HG03135 (cell line): ENCODE measurements at regions not wholly inside any gene's neighbourhood (a gene's known extent, or its start where the extent isn't known, plus 50 kb on each side); places are given as distances from the start of the nearest gene placed in this dataset.

Experiments used
- ATAC-seq: cut with Tn5 transposase; IDR thresholded peaks from one replicate; pipeline ENCODE4 v1.9.1; 2021; ENCODE audit warnings: mild to moderate bottlenecking, moderate library complexity; ENCODE audit not compliant: unreplicated experiment

- ATAC-seq: no peak
These were observed 128.5 kb downstream of the NUDT12 start for GRCh38 chr5:103434057-103434456.

GRCh38 chr5:103433211-103433610 is 129.4 kb downstream of the NUDT12 start:
- ATAC-seq: no peak

- ATAC-seq: no peak
These were observed 133.7 kb downstream of the NUDT12 start for GRCh38 chr5:103428923-103429322.

- no peak for ATAC-seq
These were observed 134.1 kb downstream of the NUDT12 start for GRCh38 chr5:103428411-103428871.

DNA sequence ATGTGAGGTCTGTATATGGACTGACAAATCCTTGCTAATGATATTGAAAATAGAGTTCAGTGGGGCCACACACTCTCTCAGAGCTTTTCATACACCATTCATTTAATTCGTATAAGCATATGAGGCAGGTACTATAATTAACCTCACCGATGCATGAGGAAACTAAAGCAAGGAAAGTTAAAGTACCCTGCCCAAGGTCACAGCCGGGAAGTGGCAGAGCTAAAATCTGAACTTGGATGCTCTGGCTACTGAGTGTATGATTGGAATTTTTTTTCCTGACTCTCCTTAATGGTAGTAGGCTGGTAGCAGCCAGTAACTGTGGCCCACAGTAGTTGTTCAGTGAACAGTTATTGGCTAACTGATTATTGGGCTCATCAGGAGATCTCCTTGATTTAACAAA is 135.3 kb downstream of the NUDT12 start:
- ATAC-seq: no peak

DNA sequence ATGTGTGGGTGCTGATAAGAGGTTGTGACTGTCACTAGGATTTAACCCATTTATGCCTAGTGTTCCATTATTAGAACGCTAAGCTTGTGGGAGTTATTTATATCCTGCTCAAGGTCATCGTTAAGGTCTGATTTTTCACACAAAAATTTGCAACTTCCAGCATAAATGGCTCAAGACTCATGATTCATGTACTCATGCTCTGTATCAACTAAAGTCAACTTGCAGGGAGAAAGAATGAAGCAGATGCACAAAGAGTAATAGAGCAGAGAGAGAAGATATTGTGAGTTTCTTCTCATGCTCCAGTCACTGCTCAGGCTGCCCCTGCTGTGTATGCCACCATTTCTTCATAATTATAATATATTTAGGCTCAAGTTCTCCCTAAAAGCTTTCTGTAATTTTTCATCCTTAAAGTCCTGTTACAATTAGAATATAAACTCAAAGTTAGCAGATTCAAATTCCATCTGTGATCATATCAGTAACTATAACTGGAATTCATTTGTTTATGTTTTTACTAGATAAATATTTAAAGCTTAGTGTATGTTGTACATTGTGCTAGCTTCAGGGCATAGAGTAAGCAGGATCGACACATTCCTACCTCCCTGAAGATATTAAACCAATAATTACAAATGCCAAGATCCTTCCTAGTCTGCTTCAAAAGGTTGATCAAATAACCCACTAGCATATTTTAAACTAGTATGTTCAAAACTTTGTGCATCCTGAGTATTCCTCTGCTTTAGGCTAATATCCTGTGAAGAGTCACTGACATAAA is 136.7 kb downstream of the NUDT12 start:
- ATAC-seq: no peak

- ATAC-seq: no peak
These were observed 138.0 kb downstream of the NUDT12 start for GRCh38 chr5:103424453-103425205.

DNA sequence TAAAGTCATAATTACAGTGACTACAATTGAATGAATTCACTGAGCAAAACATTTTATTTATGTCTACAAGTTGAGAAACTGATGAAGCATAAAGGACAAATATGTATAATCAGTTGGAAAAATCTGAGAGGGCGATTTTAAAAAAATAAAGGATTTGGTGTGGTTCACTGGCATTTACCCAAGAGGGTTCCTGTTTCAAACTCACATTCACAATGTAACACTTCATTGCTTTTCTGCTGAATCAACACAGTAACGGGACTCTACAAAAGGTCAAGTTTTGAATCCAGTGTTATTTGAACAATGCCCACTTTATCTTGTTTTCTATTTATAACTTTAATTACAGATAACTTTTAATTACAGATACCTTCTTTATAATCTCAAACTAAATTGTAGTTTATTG is 138.6 kb downstream of the NUDT12 start:
- ATAC-seq: no peak

DNA sequence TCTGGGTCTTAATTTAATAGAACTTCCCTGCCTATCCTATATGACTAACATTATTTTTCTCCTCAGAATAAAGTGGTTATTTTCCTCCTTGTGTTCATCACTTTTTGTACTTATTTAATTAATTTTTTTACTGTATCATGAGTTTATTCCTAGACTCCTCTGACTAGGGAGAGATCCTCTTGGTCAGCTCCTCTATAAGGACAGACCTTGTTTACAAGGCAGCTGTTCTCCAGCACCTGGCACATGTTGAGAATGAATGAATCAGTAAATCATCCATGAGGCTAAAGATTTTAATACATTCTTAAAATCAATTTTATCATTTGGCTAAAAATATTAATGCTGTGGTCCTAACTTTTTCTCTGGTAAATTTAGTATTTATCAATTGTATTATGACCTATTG is 139.8 kb downstream of the NUDT12 start:
- ATAC-seq: no peak

DNA sequence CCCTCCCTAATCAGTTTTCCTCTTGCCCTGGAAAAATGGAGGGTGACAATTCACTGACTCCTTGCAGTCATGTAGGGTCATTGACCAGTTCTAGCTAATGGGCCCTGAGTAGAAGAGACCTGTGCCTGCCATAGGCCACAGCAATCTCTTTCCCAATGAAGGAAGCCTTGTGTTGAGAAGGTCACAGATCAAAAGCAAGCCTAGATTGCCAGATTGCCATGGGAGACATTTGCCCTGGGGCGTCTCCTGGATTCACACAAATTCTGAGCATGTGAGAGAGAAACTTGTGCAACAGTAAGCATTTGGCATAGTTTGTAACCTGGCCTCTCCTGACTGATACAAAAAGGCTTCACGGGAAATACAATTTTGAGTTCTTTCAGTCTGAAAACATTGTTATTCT is 148.0 kb downstream of the NUDT12 start:
- no peak for ATAC-seq

GRCh38 chr5:103411711-103412110 is 150.9 kb downstream of the NUDT12 start:
- no peak for ATAC-seq

DNA sequence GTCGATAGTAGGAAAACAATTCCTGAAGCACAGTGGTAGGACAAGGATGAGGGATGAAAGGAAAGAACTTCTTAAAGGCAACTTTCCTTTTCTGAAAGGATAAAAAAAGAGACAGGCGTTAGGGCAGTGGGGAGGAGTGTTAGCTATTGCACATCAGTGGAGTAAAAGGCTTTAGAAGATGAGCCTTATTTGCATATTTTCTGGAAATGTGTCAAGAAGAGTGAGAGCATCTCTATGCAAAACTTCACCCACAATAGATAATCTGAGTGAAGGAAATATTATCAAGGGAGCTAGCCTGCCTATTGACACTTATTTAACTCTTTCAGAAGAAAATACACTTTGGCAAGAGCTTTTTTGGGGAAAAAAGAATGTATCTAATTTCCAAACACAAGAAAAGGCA is 151.6 kb downstream of the MACIR start:
- ATAC-seq: peak; percentile 92

DNA sequence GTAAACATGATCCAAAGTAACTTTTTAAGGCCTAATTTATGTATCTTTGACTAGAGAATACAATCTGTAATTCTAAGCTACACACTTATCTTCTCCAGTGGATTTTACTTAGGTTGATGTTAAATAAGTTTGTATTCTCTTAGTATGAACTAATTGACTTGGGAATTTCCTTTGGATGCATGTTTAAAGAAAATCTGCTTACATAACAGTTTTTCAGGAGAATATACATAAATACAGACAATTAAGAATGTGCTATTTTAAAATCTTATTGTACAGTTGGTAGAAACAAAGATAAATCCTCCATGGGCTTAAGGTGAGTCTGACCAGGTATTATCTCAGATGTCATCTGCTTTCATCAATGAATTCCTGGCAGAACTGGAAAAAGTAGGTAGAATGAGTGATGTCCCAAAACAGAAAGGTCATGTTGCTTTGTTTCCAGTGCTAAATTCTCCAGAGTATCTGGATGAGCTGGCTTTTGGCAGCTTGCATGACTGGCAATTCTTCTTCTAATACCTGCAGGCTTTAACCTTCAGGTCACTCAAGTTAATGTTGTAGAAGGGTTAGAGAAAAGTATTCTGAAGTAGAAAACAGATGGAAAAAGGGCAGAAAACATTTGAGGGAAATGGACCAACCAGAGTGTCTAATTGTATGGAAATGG is 150.6 kb downstream of the MACIR start:
- ATAC-seq: no peak

DNA sequence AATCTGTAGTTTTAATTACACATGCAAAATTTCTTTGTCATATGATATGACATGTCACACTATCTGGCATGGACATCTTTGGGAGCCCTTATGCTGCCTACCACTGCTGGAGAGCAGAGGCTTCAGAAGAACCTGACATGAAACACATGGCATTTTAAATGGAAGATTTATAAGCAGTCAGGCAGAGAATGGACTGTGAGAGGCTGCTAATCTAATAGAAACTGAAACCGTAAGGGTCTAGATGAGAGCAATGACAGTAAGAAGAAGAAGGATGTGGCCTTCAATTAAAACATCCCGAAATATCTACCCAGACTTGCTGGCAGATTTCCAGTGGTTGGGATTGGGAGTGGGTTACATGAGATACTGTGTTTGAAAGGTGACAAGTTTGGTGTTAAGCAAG is 149.8 kb downstream of the MACIR start:
- no peak for ATAC-seq

DNA sequence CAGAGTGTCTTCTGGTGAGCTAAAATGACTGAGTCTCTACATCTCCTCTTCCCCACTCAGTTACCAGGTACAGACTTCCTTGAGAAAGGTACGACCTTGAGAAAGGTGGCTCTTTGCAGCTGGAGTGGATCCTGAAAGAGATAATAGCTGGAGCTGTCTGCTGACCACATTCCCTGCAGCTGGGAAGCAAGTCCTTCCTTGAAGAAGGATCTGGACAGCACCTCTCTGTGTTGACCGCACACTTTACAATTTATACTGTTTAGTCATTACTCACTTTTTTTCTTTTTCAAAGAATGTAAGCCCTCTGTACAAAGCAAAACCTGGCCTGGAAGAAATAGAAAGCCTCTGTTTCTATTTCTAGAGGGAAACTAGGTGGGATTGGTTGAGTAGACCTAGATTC is 148.8 kb downstream of the MACIR start:
- ATAC-seq: no peak

GRCh38 chr5:103404483-103404882 is 145.9 kb downstream of the MACIR start:
- ATAC-seq: no peak

DNA sequence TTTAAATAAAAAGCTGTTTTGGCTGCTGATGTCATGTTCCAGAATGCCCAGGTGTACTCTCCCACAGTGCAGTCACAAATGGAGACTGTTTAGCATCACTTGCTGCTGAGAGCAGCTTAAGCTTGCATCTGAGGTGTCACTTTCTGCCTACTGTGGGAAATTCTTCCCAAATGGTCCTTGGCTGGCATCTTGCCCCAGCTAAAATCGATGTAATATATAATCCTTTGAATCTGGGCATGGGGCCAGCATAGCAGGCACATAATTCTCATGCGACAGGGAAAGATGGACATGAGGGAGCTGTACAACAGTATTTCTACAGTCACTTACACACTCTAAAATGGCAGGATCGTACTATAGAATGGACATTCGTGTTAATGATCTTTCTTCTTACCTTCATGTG is 144.3 kb downstream of the MACIR start:
- ATAC-seq: no peak

- ATAC-seq: no peak
These were observed 139.4 kb downstream of the MACIR start for GRCh38 chr5:103397739-103398581.

- no peak for ATAC-seq
These were observed 136.1 kb downstream of the MACIR start for GRCh38 chr5:103394676-103395075.

DNA sequence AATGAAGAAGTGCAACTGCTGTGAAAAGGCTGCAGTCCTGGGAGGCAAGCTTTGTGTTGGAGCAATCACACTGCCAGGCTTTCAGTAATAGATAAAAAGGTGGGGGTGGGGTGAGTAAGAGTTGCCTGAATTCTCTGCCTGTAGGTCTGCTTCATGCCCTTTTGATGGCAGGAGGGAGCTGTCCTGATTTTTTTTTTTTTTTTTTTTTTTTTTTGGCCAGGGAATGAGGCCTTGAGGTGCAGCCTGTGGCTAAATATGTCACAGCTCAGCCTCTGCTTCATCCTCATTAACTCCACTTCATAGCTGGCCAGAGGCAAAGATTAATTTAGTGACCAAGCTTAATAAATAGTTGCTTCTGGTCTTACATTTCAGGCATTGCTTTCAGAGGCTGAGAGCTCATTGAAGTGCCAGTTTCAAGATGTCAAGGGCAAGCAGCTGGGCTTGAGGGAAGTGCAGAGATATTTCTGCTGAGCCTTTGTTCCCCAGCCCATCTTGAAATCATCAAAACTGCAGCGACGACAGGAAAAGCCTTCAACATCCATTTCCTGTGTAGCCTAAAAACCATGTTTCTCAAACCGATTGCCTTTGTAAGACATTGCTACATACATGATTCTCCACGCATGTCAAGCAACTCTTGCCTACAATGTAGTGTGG is 134.7 kb downstream of the MACIR start:
- ATAC-seq: no peak
